ENCODE measurements at regions not wholly inside any gene's neighbourhood (a gene's known extent, or its start where the extent isn't known, plus 50 kb on each side); places are given as distances from the start of the nearest gene placed in this dataset.

DNA sequence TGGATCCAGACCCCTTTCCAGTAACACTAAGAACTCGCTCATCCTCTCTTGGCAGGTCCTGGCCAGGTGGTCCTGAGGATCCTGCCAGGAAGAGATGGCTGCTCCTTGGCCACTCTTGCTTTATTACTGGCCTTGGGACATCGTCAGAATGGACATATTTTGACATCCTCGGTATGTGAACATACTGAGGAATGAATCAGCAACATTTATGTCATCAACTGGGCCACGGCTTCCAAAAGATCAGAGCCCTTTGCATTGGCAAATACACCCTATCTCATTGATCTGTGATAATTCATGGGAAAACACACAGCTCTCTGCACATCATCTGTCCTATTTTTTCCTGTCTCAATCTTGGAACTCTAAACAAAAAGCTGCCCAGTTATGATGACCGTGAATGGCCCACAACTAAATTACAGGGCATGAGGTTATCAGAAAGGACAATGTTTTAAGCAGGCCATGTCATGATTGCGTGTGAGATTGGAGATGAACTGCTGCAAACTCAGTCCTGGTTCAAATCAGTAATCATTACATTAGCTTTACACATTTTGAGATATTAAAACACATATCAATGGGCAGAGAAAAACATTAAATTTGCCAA, 1325.8 kb downstream of the AACS start:
- no peak overlapping the region for H3K4me3 ChIP-seq (ENCODE audit: low read length in 3 of 3)
- no peaks in the 10 kb centered on the region for H3K36me3 ChIP-seq (ENCODE audit: control insufficient read depth in 3 of 3, insufficient read depth in 3 of 3, low read length in 3 of 3)
- no peak overlapping the region for H3K27ac ChIP-seq (ENCODE audit: low read depth, low read length)
- H3K9me3 ChIP-seq (ENCODE audit: control insufficient read depth in 3 of 3, low read length in 3 of 3), result no peaks in the 10 kb centered on the region
- H3K9ac ChIP-seq (ENCODE audit: low read depth in 1 of 3, low read length in 3 of 3), result no peak overlapping the region
- H3K27me3 ChIP-seq (ENCODE audit: control insufficient read depth in 3 of 3, insufficient read depth in 3 of 3, low read length in 3 of 3), result no peaks in the 10 kb centered on the region
- H3K4me1 ChIP-seq (ENCODE audit: control insufficient read depth in 3 of 3, insufficient read depth in 3 of 3, low read length in 3 of 3), result no peaks in the 10 kb centered on the region

DNA sequence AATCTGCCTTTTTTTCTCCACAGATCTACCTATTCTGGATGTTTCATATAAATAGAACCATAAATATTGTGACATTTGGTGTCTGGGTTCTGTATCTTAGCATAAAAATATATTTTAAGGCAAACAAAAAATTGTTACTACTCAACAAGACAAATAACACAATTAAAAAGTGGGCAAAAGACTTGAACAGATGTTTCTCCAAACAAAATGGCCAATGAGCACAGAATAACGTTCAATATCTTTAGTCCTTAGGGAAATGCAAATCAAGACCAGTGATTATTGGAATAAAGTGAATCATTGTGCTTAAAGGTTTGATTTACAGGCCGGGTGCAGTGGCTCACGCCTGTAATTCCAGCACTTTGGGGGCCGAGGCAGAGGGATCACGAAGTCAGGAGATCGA, 1331.3 kb downstream of the AACS start:
- Histone ChIP-seq H3K27me3 (ENCODE audit: control insufficient read depth in 3 of 3, insufficient read depth in 3 of 3, low read length in 3 of 3) (no peaks in the 10 kb centered on the region), H3K27ac (ENCODE audit: low read depth, low read length) (no peak overlapping the region), H3K9ac (ENCODE audit: low read depth in 1 of 3, low read length in 3 of 3) (no peak overlapping the region), H3K36me3 (ENCODE audit: control insufficient read depth in 3 of 3, insufficient read depth in 3 of 3, low read length in 3 of 3) (no peaks in the 10 kb centered on the region), H3K4me1 (ENCODE audit: control insufficient read depth in 3 of 3, insufficient read depth in 3 of 3, low read length in 3 of 3) (no peaks in the 10 kb centered on the region), H3K9me3 (ENCODE audit: control insufficient read depth in 3 of 3, low read length in 3 of 3) (peaks cover 0 to 2% (median 0%) of the 10 kb centered on the region in 3 donors), H3K4me3 (ENCODE audit: low read length in 3 of 3) (no peak overlapping the region)

DNA sequence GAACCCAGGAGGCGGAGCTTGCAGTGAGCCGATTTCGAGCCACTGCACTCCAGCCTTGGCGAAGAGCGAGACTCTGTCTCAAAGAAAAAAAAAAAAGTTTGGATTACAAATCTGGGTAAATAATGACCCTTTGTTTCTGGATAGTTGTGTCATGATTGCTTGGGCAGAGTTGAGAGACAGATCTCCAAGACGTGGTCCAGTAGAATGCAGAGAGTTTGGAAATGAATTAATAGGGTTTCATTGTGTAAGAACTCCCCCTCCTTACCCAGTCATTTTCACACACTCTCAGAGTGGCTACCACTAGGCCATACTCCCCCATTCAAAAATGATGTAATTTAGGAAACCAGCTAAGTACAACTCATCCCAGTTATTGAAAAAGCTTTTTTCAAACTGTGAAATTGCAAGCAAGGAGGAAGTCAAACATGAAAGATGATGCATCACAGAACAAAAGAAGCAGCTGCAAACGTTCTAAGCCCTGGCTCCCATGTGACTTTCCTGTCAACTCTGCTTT, 1331.9 kb downstream of the AACS start:
- no peak overlapping the region for H3K27ac ChIP-seq (ENCODE audit: low read depth, low read length)
- H3K4me3 ChIP-seq (ENCODE audit: low read length in 3 of 3), result no peak overlapping the region
- H3K4me1 ChIP-seq (ENCODE audit: control insufficient read depth in 3 of 3, insufficient read depth in 3 of 3, low read length in 3 of 3), result no peaks in the 10 kb centered on the region
- H3K9ac ChIP-seq (ENCODE audit: low read depth in 1 of 3, low read length in 3 of 3), result no peak overlapping the region
- no peaks in the 10 kb centered on the region for H3K36me3 ChIP-seq (ENCODE audit: control insufficient read depth in 3 of 3, insufficient read depth in 3 of 3, low read length in 3 of 3)
- peaks cover 0 to 2% (median 0%) of the 10 kb centered on the region in 3 donors for H3K9me3 ChIP-seq (ENCODE audit: control insufficient read depth in 3 of 3, low read length in 3 of 3)
- no peaks in the 10 kb centered on the region for H3K27me3 ChIP-seq (ENCODE audit: control insufficient read depth in 3 of 3, insufficient read depth in 3 of 3, low read length in 3 of 3)

DNA sequence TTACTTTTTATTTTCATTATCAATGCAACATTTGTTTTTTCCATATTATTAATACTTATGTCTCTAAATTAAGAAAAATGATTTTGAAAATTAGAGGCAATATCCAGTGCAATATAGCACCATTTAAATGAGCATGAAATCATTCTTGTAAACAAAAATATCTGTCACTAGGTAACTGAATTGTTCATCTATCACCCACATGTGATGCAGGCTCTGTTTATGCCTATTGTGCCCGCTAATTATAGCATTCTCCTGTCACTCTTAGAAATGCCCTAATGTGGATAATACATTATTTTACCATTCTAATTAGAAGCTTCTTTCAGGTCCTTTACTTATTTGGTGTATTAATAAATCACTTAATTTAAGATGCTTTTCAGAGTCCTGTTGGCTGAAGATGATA, 1332.4 kb downstream of the AACS start:
- H3K4me1 ChIP-seq (ENCODE audit: control insufficient read depth in 3 of 3, insufficient read depth in 3 of 3, low read length in 3 of 3), result no peaks in the 10 kb centered on the region
- H3K36me3 ChIP-seq (ENCODE audit: control insufficient read depth in 3 of 3, insufficient read depth in 3 of 3, low read length in 3 of 3), result no peaks in the 10 kb centered on the region
- H3K27me3 ChIP-seq (ENCODE audit: control insufficient read depth in 3 of 3, insufficient read depth in 3 of 3, low read length in 3 of 3), result no peaks in the 10 kb centered on the region

DNA sequence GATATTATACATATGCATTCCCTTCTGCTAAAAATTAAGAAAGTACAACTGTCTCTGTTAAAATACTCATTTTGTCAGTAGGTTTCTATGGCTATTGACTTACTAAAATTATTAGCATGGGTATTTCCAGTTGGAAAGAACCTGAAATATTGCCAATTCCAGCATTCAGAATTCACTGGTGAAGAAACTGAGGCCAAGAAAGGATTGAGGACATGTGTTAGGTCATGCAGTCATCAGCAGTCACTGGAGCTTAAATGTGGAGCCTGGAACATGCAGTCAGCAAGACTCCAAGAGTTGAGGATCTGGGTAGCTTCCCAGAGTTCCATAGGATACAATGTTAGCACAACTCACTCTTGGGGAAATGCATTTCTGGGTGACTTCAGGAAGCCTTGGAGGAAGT, 1335.6 kb downstream of the AACS start:
- Histone ChIP-seq H3K36me3 (ENCODE audit: control insufficient read depth in 3 of 3, insufficient read depth in 3 of 3, low read length in 3 of 3) (no peaks in the 10 kb centered on the region), H3K4me3 (ENCODE audit: low read length in 3 of 3) (no peak overlapping the region), H3K9ac (ENCODE audit: low read depth in 1 of 3, low read length in 3 of 3) (no peak overlapping the region), H3K27me3 (ENCODE audit: control insufficient read depth in 3 of 3, insufficient read depth in 3 of 3, low read length in 3 of 3) (no peaks in the 10 kb centered on the region), H3K9me3 (ENCODE audit: control insufficient read depth in 3 of 3, low read length in 3 of 3) (peaks cover 0 to 2% (median 0%) of the 10 kb centered on the region in 3 donors), H3K4me1 (ENCODE audit: control insufficient read depth in 3 of 3, insufficient read depth in 3 of 3, low read length in 3 of 3) (no peaks in the 10 kb centered on the region), H3K27ac (ENCODE audit: low read depth, low read length) (no peak overlapping the region)

More for the DNA sequence above, 1332.4 kb downstream of the AACS start:
- H3K9me3 ChIP-seq (ENCODE audit: control insufficient read depth in 3 of 3, low read length in 3 of 3), result peaks cover 0 to 2% (median 0%) of the 10 kb centered on the region in 3 donors
- no peak overlapping the region for H3K9ac ChIP-seq (ENCODE audit: low read depth in 1 of 3, low read length in 3 of 3)
- H3K4me3 ChIP-seq (ENCODE audit: low read length in 3 of 3), result no peak overlapping the region
- H3K27ac ChIP-seq (ENCODE audit: low read depth, low read length), result no peak overlapping the region

DNA sequence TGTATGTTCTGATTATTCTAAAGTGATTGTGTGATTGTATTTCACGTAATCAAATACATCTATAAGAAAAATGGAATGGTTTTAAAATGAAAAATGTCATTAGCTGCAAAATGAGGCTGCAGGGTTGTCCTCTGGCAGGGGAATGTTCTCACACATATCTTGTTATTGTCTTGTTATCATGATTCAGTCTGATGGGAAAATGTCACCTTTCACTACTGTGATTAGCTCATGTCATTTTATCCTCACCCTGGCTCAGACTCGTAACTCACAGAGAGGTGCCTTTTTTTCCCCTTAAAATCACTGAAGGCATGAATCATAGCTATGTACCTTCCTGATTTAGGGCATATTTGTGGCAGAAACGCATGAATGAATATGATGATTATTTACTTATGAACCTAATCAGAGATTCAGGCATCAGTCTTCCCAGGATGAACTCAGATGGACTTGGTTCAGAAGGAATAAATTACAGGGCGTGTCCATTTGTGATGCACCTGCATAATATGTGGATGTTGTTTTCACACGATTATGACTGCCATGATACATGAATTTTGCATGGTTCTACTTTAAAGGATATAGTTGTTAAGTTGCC, 1339.2 kb downstream of the AACS start:
- H3K9me3 ChIP-seq (ENCODE audit: control insufficient read depth in 3 of 3, low read length in 3 of 3), result peaks cover 0 to 2% (median 0%) of the 10 kb centered on the region in 3 donors
- H3K27ac ChIP-seq (ENCODE audit: low read depth, low read length), result no peak overlapping the region
- H3K36me3 ChIP-seq (ENCODE audit: control insufficient read depth in 3 of 3, insufficient read depth in 3 of 3, low read length in 3 of 3), result no peaks in the 10 kb centered on the region
- no peaks in the 10 kb centered on the region for H3K4me1 ChIP-seq (ENCODE audit: control insufficient read depth in 3 of 3, insufficient read depth in 3 of 3, low read length in 3 of 3)
- no peaks in the 10 kb centered on the region for H3K27me3 ChIP-seq (ENCODE audit: control insufficient read depth in 3 of 3, insufficient read depth in 3 of 3, low read length in 3 of 3)
- H3K9ac ChIP-seq (ENCODE audit: low read depth in 1 of 3, low read length in 3 of 3), result no peak overlapping the region
- H3K4me3 ChIP-seq (ENCODE audit: low read length in 3 of 3), result no peak overlapping the region

DNA sequence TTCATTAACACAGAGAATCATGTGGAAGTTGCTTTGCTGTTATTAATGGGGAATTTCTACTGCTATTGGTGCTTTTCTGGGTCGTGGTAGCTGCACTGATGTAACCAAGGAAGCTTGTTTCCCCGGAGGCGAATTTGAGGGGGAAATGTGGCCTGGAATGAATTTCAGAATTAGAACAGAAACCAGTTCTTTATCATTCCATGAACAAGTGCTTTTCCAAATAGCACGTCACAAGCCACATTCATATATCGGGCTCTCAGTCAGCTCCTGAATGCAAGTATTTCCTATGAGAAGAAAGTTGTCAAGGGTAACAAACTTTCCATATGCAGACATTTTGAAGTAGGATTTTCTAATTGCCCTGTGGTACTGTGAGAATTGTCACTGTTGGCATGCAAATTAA, 1353.2 kb downstream of the AACS start:
- no peak overlapping the region for H3K4me3 ChIP-seq (ENCODE audit: low read length in 3 of 3)
- no peaks in the 10 kb centered on the region for H3K4me1 ChIP-seq (ENCODE audit: control insufficient read depth in 3 of 3, insufficient read depth in 3 of 3, low read length in 3 of 3)
- H3K9ac ChIP-seq (ENCODE audit: low read depth in 1 of 3, low read length in 3 of 3), result no peak overlapping the region
- H3K36me3 ChIP-seq (ENCODE audit: control insufficient read depth in 3 of 3, insufficient read depth in 3 of 3, low read length in 3 of 3), result no peaks in the 10 kb centered on the region
- H3K27me3 ChIP-seq (ENCODE audit: control insufficient read depth in 3 of 3, insufficient read depth in 3 of 3, low read length in 3 of 3), result no peaks in the 10 kb centered on the region
- no peaks in the 10 kb centered on the region for H3K9me3 ChIP-seq (ENCODE audit: control insufficient read depth in 3 of 3, low read length in 3 of 3)
- no peak overlapping the region for H3K27ac ChIP-seq (ENCODE audit: low read depth, low read length)

DNA sequence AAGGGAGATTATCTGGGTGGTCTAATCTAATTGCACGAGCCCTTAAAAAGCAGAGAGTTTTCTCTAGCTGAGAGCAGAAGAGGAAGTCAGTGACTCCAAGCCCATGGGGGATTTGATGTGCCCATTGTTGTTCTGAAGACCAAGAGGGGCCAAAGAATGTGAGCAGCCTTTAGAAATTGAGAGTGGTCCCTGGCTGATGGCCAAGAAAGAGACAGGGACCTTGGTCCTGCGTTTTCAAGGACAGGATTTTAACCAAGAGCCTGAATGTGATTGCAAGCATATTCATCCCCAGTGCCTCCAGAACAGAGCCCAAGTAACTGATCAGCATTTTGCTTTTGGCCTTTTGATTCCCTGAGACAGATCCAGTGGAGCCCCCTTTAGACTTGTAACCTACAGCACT, 1353.9 kb downstream of the AACS start:
- Histone ChIP-seq H3K9me3 (ENCODE audit: control insufficient read depth in 3 of 3, low read length in 3 of 3) (no peaks in the 10 kb centered on the region), H3K4me1 (ENCODE audit: control insufficient read depth in 3 of 3, insufficient read depth in 3 of 3, low read length in 3 of 3) (no peaks in the 10 kb centered on the region), H3K36me3 (ENCODE audit: control insufficient read depth in 3 of 3, insufficient read depth in 3 of 3, low read length in 3 of 3) (no peaks in the 10 kb centered on the region)

DNA sequence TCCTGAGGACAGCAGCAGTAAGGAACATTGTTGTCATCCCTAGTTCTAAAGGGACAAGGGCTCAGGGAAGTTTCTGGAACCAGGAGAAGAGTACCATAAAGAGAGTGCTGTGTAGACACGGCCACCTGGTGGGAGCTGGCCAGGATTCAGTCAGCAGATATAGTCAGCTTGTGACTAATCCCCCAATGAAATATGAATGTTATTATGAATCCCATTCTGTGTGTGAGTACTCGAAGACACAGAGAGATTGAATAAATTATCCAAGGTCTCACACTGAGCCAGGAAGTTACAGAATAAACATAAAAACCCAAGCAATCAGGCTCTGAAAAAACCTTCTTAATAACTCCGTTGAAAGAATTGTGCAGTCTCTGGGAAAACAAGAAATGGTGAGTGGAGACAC, 1359.5 kb downstream of the AACS start:
- Histone ChIP-seq H3K4me1 (ENCODE audit: control insufficient read depth in 3 of 3, insufficient read depth in 3 of 3, low read length in 3 of 3) (no peaks in the 10 kb centered on the region), H3K9me3 (ENCODE audit: control insufficient read depth in 3 of 3, low read length in 3 of 3) (no peaks in the 10 kb centered on the region), H3K27me3 (ENCODE audit: control insufficient read depth in 3 of 3, insufficient read depth in 3 of 3, low read length in 3 of 3) (no peaks in the 10 kb centered on the region), H3K36me3 (ENCODE audit: control insufficient read depth in 3 of 3, insufficient read depth in 3 of 3, low read length in 3 of 3) (no peaks in the 10 kb centered on the region), H3K27ac (ENCODE audit: low read depth, low read length) (no peak overlapping the region), H3K9ac (ENCODE audit: low read depth in 1 of 3, low read length in 3 of 3) (no peak overlapping the region), H3K4me3 (ENCODE audit: low read length in 3 of 3) (no peak overlapping the region)

More for the DNA sequence above, 1353.9 kb downstream of the AACS start:
- no peak overlapping the region for H3K27ac ChIP-seq (ENCODE audit: low read depth, low read length)
- H3K9ac ChIP-seq (ENCODE audit: low read depth in 1 of 3, low read length in 3 of 3), result no peak overlapping the region
- H3K27me3 ChIP-seq (ENCODE audit: control insufficient read depth in 3 of 3, insufficient read depth in 3 of 3, low read length in 3 of 3), result no peaks in the 10 kb centered on the region
- H3K4me3 ChIP-seq (ENCODE audit: low read length in 3 of 3), result no peak overlapping the region

DNA sequence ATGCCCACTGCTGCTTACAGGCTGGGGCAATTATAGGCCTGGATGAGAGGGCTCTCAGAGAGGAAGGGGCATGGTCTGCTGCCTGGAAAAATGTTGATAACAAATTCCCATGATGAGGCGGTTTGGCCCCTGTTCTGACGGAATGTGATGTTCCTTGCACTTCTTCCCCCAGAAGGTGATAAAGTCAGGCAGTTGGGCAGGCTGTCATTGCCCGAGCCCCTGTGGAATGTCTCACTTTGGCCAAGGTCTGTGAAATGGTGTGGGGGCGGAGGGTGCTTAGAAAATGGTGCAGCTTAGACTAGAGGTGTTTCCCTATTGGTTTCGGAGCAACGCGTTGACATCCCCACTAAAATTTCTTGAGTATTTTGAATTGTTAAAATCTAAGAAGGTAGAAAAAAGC, 1360.0 kb downstream of the AACS start:
- Histone ChIP-seq H3K4me1 (ENCODE audit: control insufficient read depth in 3 of 3, insufficient read depth in 3 of 3, low read length in 3 of 3) (no peaks in the 10 kb centered on the region), H3K27me3 (ENCODE audit: control insufficient read depth in 3 of 3, insufficient read depth in 3 of 3, low read length in 3 of 3) (no peaks in the 10 kb centered on the region), H3K9ac (ENCODE audit: low read depth in 1 of 3, low read length in 3 of 3) (no peak overlapping the region), H3K27ac (ENCODE audit: low read depth, low read length) (no peak overlapping the region), H3K9me3 (ENCODE audit: control insufficient read depth in 3 of 3, low read length in 3 of 3) (no peaks in the 10 kb centered on the region), H3K4me3 (ENCODE audit: low read length in 3 of 3) (no peak overlapping the region), H3K36me3 (ENCODE audit: control insufficient read depth in 3 of 3, insufficient read depth in 3 of 3, low read length in 3 of 3) (no peaks in the 10 kb centered on the region)

Measured in skeletal muscle tissue (tissue), 3 donors.